HG02973 (cell line): ENCODE measurements at regions not wholly inside any gene's neighbourhood (a gene's known extent, or its start where the extent isn't known, plus 50 kb on each side); places are given as distances from the start of the nearest gene placed in this dataset.

Experiments
- ATAC-seq: cut with Tn5 transposase; IDR thresholded peaks from one replicate; pipeline ENCODE4 v1.9.1; 2021; ENCODE audit warnings: moderate library complexity; ENCODE audit not compliant: unreplicated experiment

DNA sequence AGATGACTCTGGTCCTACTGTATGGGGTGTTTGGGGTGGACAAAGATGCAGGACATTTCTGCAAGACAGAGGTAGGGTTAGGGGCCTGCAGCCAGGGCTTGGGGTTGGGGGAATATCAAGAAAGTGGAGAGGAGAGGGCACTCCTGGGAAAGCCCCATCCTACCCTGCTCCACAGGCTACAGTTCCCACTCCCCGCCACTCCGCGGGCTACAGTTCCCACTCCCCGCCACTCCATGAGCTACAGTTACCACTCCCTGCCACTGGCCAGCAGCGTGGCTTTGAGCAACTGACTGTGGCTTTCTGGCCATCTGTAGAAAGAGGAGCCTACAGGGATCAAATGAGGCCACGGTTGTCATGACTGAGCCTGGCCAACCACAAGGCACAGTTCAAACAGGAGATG, 93.8 kb upstream of the GRIK3 start:
- no peak for ATAC-seq

DNA sequence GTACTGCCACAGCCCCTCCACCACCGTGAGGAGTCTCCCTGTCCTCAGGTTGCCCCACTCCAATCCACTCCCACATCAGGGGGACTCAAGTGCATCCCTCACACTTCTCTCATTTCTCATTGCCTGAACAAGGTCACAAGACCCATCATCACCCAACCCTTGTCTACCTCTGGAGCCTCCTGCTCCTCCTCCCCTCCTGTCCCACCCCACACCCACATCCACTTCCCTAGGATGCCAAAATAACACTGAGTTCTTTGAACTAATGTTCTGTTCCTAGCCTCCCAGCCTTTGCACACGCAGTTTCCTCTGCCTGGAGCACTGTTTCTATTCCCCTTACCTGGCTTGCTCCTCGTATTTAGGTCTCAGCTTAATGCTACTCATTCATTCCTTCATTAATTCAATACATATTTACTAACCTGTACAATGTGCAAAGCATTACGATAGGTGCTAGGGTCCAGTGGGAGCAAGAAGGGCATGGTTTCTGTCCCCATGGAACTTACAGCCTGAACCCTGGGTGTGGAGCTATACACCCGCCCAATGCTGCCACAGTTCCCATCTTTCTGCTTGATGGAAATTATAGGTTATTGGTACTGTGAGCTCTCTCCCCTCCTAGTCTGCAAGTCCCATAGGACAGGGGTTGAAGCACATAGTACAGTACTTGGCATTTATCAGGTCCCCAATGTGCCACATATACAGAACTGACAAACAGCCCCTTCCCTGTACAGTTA, 96.1 kb upstream of the GRIK3 start:
- no peak for ATAC-seq

DNA sequence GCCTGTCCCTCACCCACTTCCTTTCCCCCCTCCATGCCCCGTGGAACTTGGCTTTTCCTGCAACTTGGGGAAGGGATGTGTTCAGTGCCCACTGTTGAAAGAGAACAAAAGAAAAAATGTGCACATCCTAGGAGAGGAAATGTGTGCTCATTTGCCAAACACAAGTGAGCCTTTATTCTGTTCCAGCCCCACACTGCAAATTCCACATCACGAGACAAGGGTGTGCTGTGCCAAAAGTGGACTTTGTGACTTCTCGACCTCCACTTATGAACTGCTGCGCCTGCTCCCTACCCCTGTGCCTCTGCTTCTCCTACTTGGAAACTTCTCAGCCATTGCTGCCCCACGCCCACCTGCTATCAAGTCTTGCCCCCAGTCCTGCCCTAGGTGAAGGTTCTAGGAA, 97.0 kb upstream of the GRIK3 start:
- no peak for ATAC-seq

DNA sequence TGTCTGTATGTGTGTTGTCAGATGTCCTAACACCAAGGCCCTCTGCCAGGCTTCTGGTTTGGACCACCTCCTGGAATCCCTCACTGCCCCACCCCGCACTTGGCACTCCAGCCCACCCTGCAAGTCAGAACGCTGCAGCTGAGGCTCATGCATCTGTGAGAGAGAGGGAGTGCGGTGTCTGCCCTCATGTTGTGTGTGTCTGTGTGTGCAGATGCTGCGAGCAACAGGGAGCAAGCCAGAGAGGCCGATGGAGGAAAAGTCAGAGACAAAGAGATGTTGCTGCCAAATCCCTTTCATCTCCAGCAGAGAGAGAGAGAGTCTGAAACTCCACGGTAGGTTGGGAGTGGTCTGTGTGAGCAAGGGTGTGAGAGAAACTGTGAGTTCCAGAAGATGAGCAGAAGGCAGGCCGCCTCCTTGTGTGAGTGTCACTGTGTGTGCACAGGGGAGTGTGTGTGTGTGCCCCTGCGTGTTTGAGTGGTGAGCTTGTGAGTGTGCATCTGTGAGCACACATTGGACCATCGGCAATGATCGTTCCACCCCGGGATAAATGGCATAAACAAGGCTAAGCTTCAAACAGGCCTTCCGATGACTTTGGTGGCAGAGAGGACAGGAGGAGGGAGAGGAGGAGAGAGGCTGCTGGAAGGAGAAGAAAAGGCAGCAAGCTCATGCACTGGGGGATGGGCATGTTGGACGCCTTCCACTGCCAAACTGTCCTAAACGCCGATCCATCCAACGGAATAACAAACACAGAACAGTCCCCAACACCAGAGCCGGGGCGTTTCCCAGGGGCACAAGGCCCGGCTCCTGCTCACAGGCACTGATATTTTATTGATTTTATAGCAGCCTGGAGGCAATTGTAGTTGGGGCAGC, 99.2 kb upstream of the GRIK3 start:
- ATAC-seq = no peak

DNA sequence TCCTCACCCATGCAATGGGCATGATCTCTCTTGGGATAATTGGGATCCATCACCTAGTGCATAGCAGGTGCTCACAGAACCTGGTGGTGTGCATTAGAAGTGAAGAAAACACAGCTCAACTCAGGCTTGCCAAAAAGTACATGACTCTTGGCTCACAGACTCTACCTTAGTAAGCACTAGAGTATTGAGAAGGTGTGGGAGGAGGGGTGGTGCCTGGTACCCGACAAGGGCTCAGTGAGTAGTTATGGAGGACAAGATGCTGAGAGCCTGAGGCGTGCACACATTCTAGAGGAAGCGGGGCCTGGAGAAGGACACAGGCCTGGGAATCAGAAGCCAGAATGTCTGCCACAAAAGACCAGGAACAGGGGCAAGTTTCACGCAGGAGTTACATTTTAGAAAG, 100.3 kb upstream of the GRIK3 start:
- no peak for ATAC-seq

DNA sequence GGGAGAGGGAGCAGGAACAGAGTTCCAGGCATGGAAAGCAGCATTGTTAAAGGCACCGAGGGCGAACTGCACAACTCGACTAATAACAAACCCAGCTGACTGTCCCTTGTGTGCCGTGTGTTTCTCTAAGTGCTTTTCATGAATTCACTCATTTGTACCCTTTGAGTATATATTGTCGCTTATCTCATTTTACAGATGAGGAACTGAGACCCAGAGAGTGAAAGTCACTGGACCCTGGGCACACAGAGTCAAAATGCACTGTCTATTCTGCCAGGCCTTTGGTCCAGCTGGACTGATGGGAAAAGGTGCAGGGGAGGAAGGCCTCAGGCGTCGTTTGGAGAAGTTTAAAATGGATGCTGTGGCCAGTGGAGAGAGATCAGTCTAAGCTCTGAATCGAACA, 100.7 kb upstream of the GRIK3 start:
- ATAC-seq = no peak

DNA sequence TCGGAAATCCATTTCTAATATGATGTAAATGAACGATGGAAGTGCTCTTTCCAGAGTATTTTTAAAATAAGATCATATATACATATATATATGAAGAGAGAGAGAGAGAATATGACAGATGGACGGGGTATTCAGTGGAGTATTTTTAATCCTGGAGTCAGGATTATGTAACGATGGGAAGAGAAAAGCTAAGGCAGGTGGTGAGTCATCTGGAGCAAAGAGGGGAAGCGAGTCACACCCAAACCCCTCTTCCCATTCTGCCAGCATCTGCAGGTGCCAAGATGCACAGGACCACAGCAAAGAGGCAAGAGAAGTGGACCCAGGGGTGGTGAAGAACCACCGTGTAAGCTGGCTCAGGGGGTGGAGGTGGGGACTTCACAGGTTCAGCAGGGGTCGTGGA, 102.7 kb upstream of the GRIK3 start:
- ATAC-seq = no peak

DNA sequence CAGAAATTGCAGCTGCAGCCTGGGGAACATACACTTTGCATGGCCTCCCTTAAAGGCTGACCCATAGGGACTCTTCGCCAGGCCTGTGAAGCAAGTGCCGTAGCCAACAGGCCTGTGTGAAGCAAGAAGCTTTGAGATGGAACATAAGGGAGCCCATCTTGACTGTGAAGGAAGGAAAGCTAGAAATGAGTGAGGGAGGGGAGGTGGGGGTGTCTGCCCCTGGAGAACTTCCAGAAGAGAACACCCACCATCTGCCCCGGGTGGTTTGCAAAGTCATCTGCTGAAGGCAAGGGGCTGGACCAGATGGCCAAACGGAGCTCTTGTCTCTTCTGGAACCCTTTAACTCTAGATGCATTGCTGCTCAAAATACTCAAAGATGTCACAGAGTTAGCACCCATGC, 103.3 kb upstream of the GRIK3 start:
- no peak for ATAC-seq

DNA sequence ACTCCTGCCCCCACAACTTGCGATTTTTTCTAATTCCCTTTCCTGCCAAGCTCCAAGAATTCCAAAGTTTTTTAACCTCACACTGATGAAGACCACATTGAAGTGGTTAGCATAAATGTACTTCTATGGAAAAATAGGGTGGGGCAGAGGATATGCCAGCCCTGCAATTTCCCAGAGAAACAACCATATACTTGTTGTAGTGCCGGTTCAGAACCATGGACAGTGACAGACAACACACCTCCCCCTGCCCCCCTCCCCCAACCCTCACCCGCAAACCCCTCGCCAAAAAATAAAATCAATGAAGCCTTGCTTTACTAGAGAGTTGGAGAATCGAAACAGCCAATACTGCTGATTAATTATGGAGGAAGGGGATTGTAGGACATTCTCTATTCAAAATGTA, 109.5 kb upstream of the GRIK3 start:
- no peak for ATAC-seq

DNA sequence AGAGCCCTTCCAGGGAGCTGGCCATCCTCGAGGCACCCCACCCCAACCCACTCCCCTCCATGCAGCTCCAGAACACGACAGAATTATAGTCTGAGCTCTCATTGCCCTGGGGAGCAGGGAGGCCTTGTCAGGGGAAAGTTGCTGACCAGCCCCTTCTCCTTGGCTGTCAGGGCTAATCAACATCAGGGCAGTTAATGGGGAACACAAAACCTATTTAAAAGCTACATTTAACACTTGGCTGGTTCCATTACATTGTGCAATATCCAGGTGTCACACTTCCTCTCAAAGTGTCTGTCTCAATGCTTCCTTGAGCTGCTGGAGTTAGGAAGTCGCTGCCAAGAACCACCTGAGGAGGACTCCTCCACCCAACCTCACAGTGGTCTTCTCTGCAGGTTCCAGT, 111.8 kb upstream of the GRIK3 start:
- ATAC-seq = no peak

DNA sequence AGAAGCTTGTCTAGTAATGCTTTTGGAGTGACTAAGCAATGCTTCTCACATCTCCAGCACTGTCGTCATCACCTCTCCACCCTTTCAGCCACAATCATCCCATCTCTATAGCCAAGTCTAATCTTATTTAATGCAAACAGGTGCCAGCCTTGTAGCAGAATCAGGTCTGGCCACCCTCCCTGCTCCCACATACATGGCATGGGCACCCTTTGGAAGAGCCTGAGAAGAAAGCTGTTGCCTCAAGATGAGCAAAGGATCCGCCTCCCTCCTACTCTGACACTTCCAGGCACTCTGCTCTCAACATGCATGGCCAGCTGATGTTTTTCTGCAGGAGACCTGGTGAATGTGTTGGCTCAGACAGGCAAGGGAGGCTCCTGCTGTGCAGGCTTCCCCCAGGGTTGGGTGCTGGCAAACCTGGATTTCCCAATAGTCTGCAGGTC, 113.1 kb upstream of the GRIK3 start:
- ATAC-seq = no peak

DNA sequence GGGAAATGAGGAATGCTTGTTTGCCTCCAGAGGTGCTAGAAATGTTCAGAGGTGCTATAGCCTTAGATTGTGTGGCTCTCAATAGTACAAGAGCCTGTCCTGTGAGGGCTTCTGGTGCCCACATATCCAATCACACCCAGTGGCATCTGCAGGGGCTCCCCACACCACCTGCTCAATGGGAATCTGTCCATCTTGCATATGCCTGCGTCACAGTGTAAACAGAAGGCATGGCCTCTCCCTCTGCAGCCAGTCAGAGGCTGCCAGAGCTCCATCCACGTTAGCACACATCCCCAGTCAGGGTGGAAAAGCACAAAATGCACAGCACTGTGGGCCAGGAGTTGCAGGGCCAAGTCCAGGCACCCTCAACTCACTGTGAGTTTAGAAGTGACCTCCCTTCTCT, 113.6 kb upstream of the GRIK3 start:
- ATAC-seq = no peak

DNA sequence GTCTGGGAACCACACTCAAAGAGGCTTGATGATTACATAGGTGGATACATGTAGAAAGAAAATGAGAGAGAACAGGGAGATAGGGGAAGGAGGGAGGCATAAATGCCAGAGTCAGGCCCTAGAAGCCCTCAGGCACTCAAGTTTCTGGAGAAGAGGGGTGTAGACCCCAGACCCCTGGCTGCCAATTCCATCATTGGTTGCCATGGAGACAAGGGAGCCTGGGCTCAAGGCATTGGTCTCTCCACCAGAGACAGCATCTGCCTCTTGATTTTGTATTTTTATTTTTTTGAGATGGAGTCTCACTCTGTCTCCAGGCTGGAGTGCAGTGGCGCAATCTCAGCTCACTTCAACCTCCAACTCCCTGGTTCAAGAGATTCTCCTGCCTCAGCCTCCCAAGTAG, 114.3 kb upstream of the GRIK3 start:
- no peak for ATAC-seq

DNA sequence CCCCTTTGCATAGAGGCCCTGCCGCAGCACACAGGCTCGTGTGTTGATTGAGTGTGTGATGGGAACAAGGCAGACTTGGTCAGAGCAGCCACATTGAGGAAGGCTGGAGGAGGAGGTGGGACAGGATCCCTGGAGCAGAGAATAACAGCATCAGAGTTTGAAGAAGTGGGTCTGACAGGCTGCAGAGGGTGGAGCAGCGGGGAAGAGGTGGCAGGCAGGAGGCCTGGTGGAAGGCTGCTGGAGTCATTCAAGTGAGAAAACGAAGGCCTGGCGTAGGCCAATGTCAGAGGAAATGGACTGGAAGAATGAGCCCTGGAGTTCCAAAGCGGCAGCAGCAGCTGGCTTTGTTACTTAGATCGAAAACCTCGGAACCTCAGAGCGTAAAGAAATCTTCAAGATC, 115.0 kb upstream of the GRIK3 start:
- ATAC-seq = no peak

DNA sequence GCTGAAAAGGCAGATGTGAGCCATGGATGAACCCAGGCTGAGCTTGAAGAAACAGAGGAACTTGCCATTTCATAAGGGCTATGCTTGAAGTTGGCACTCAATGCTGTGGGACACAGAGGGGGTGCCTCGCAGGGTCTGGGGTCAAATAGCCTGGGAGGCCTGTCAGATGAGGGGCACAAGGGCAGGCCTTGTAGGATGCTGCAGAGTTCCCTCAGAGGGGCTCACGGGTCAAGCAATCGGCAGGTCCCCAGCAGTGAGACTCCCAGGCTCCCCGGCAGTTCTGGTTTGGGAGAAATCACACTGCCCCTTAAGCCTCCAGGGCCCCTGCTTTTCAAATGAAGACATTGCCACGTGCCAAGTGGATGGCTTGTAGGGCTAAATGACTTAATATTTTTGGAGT, 116.7 kb upstream of the GRIK3 start:
- no peak for ATAC-seq

DNA sequence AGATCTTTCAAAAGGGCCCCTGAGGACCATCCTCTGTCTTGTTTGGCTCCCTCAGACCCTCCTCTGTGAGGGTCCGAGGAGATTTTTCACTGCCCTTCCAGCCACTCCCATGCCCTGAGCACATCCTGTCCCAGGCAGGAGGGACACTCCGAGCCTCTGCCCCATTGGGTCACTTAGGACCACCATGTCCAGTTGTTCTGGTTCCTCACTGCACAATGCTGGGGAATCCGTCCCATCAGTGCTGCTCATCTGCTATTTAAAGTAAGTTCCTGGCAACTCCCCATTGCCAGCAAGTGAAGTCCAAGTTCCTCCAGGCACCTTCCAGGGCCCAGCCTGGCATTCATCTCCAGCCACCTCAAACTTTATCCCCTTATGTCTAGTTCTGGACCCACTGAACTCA, 117.5 kb upstream of the GRIK3 start:
- ATAC-seq = no peak

DNA sequence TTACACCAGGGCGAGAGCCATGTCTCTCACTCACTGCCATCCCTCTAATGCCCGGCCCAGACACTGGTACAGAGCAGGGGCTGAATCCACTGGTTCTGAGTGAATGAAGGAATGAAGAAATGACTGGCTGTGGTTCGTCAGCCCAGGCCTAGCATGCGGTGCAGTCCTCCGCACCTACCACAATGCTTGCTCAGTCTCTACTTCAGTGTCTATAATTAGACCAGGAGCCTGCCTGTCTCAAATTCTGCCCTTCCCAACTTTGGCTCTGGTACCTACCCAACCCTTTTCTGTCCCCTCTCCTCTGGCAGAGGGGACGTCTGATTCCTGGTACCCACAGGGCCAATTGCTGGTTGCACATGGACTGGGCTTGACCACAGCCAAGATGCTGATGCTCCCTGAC, 118.2 kb upstream of the GRIK3 start:
- no peak for ATAC-seq

DNA sequence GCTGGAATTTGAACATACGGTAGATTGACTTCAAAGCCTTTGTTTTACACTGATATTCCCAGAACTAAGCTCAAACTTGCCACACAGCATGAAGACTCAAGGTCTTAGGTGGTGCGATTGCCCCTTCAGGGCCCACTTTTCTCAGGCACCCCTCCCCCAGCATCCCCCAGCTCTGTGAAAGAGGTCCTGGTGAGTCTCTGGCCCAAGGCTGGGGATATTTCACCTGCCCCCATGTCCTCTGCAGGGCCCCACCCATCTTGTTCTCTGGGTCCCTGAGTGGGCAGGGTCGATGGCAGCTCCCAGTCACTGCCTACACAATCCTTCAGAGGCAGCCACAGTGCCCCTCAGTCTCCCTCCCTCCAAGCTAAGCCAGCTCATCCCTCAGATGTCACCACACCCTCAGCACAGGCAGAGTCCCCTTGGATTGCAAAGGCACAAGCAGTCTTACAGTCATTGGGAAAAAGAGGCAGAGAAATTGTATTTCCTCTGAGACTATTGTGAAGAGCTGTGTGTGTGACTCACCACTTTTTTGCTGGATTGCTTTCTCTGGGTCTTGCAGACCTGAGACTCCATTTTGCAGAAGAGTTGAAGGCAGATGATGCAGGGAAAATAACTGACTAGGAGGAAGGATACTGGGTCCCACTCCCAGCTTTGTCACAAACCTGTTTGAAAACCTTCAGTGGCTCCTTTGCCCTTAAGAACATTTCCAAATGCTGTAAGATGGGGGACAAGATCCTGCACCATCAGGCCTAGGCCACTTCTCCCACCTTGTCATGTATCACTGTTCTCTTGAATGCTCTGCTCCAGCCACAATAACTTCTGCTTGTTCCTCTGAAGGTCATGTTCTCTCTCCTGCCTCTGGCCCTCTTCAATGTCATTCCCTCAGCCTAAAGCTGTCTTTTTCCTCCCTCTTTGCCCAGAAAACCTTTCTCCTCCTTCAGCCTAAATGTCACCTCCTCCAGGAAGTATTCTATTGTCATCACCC, 119.1 kb upstream of the GRIK3 start:
- ATAC-seq = no peak

DNA sequence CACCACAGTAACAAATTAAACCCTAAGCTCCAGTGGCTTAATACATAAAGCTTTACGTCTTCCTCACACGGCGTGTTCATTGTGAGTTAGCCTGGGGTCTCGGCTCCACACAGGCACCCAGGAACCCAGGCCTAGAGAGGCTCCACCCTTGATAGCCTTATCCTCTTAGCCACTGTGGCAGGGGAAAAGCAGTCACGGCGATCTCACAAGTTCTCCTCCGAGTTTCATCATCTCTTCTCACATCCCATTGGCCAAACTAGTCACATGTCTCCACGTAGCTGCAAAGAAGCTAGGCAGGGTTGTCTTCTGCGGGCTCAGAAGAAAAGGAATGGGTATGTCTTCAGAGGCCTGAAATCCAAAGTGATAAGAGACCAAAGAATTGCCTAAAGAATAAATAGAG, 122.3 kb upstream of the GRIK3 start:
- no peak for ATAC-seq

DNA sequence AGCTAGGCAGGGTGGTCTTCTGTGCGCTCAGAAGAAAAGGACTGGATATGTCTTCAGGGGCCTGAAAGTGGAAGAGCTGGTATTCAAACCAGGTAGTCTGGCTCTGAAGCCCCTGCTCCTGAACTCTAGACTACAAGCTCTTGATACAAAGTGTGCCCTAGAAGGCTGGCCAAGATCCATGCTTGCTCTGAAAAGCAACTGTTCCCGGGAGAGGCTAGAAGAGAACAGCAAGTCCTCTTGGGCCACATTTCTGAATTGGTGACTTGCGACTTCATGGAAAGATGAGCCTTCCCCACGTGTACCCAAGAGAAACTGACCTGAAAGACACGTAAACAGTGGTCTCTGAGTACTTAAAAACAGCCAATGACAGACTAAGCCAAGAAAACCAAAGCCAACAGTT, 123.3 kb upstream of the GRIK3 start:
- no peak for ATAC-seq

DNA sequence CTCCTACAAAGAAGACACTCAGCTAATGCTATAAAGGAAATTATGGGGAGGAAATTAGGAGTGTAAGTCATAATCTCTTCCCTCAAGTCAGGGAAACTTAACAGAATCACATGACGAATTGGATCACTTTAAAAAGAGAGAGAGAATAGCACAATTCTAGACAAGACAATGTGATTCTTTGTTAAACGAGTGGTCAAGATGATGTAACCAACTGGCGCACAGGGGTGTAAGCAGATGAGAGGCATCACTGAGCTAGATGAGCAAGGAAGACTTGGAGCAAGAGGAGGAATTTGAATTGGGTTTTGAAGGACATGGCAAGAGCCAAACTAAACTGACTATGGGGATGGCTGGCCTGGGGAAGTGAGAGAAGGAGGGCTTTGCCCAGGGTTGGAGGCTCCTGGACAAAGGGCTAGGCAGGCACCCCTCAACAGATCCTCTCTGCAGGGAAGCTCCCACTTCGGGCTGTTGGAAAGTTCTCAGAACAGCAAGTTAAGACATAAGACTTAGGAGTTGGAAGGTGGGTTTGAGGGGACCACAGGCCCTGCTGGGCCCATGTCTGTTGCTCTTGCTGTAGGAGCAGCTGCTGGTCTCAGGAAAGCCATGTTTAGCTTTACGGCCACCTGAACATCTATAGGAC, 123.9 kb upstream of the GRIK3 start:
- no peak for ATAC-seq
